Brain microvascular endothelial cell (primary cell): ENCODE measurements at regions not wholly inside any gene's neighbourhood (a gene's known extent, or its start where the extent isn't known, plus 50 kb on each side); places are given as distances from the start of the nearest gene placed in this dataset.

Experiments
- DNase-seq: peaks from one replicate; pipeline ENCODE4 v3.0.0-alpha.2; 2020
- H3K27ac ChIP-seq: fragments of 250-450 bp; sonication (Bioruptor Pico); 2 replicates; pipeline ENCODE4 v1.5.1; 2020; ENCODE audit warnings: mild to moderate bottlenecking, moderate library complexity
- H3K27me3 ChIP-seq: fragments of 250-450 bp; sonication (Bioruptor Pico); replicated peaks from 2 replicates; pipeline ENCODE4 v1.5.1; 2020; ENCODE audit warnings: mild to moderate bottlenecking
- H3K36me3 ChIP-seq: fragments of 250-450 bp; sonication (Bioruptor Pico); replicated peaks from 2 replicates; pipeline ENCODE4 v1.5.1; 2020; ENCODE audit warnings: mild to moderate bottlenecking
- H3K4me3 ChIP-seq: 2 replicates; pipeline ENCODE4 v1.5.1; 2011; ENCODE audit warnings: low read depth, mild to moderate bottlenecking, control low read depth, low read length, moderate library complexity
- in situ Hi-C: cut with HindIII; loops from 2 replicates; pipeline ENCODE4 v1.10.0; 2017; ENCODE audit warnings: low sequenced_read_pairs, low pct_ligation_motif_present
- TF ChIP-seq, protein P1 (sequence below): IDR thresholded peaks from 2 replicates; pipeline ENCODE4 v1.5.1; 2011; ENCODE audit warnings: low read depth, mild to moderate bottlenecking, moderate library complexity, low read length, control low read depth, inconsistent platforms; ENCODE audit errors: missing control alignments

- in situ Hi-C loops, result no loop called here
- H3K4me3 ChIP-seq, result no peak overlapping the region
- H3K27me3 ChIP-seq, result no peaks in the 10 kb centered on the region
- H3K36me3 ChIP-seq, result no peaks in the 10 kb centered on the region
- no peak overlapping the region for H3K27ac ChIP-seq
- TF ChIP-seq, protein P1, sequence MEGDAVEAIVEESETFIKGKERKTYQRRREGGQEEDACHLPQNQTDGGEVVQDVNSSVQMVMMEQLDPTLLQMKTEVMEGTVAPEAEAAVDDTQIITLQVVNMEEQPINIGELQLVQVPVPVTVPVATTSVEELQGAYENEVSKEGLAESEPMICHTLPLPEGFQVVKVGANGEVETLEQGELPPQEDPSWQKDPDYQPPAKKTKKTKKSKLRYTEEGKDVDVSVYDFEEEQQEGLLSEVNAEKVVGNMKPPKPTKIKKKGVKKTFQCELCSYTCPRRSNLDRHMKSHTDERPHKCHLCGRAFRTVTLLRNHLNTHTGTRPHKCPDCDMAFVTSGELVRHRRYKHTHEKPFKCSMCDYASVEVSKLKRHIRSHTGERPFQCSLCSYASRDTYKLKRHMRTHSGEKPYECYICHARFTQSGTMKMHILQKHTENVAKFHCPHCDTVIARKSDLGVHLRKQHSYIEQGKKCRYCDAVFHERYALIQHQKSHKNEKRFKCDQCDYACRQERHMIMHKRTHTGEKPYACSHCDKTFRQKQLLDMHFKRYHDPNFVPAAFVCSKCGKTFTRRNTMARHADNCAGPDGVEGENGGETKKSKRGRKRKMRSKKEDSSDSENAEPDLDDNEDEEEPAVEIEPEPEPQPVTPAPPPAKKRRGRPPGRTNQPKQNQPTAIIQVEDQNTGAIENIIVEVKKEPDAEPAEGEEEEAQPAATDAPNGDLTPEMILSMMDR, result no peak
- no peak for DNase-seq
These were observed 158.6 kb upstream of the PITRM1 start for GRCh38 chr10:3331187-3331586.

DNA sequence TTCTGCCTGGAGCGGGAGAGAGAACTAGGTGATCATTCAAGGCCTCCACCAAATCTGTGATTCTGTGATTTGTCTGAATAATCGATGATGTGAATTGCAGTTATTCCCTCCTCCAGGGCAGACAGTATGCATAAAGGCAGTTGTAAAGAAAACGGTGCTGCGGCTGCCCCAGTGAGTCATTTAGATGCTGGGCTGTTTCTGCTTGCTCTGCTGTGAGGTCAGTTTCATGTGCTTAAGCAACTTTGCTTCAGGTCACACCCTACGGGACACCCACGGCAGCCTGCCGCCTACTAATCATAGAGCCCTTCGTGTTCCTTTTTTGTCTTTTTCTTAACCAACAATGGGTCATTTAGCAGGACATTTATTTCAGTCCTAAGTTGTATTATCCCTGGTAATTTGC lies 158.1 kb upstream of the PITRM1 start:
- in situ Hi-C loops, result no loop called here
- no peak overlapping the region for H3K4me3 ChIP-seq
- no peak overlapping the region for H3K27ac ChIP-seq
- TF ChIP-seq, protein P1, result no peak
- no peaks in the 10 kb centered on the region for H3K36me3 ChIP-seq
- no peaks in the 10 kb centered on the region for H3K27me3 ChIP-seq
- DNase-seq, result peak; percentile 82

DNA sequence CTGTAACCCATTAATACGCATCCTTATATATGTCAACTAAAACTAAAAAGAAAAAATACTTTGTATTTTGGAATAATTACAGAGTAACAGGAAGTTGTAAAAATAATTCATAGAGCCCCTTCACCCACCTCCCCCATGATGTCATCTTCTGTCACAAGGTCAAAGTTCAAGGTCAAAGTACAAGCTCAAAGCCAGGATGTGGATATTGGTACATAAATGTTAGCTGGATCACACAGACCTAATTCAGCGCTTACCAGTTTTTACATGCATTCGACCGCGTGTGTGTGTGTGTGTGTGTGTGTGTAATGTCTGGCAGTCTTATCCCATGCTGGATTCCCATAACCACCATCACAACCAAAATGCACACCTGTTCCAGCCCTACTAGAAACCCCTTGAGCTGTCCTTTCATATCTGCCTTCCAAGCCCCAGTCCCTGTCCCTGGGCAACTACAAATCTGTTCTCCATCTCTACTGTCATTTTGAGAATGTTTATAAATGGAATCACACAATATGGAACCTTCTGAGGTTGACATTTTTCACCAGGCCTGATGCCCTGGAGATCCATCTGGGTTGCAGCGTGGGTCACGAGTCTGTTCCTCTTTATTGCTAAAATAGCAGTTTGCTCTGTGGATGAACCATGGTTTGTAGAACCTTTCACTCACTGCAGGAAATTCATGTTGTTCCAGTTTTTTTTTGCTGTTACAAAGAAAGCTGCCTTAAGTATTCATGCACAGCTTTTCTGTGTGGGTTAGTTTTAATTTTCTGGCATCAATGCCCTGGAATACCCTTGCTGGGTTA lies 153.6 kb upstream of the PITRM1 start:
- TF ChIP-seq, protein P1, result no peak
- H3K36me3 ChIP-seq, result no peaks in the 10 kb centered on the region
- H3K4me3 ChIP-seq, result no peak overlapping the region
- no peaks in the 10 kb centered on the region for H3K27me3 ChIP-seq
- no peak overlapping the region for H3K27ac ChIP-seq
- DNase-seq, result no peak
- in situ Hi-C loops, result no loop called here

GRCh38 chr10:3324612-3325038 lies 152.0 kb upstream of the PITRM1 start:
- no peak overlapping the region for H3K4me3 ChIP-seq
- in situ Hi-C loops, result no loop called here
- no peaks in the 10 kb centered on the region for H3K27me3 ChIP-seq
- no peaks in the 10 kb centered on the region for H3K36me3 ChIP-seq
- TF ChIP-seq, protein P1, result no peak
- no peak overlapping the region for H3K27ac ChIP-seq
- no peak for DNase-seq

GRCh38 chr10:3323865-3324498 lies 151.4 kb upstream of the PITRM1 start:
- TF ChIP-seq, protein P1, result no peak
- in situ Hi-C loops, result no loop called here
- no peak for DNase-seq
- Histone ChIP-seq H3K36me3 (no peaks in the 10 kb centered on the region), H3K27ac (no peak overlapping the region), H3K27me3 (no peaks in the 10 kb centered on the region), H3K4me3 (no peak overlapping the region)

DNA sequence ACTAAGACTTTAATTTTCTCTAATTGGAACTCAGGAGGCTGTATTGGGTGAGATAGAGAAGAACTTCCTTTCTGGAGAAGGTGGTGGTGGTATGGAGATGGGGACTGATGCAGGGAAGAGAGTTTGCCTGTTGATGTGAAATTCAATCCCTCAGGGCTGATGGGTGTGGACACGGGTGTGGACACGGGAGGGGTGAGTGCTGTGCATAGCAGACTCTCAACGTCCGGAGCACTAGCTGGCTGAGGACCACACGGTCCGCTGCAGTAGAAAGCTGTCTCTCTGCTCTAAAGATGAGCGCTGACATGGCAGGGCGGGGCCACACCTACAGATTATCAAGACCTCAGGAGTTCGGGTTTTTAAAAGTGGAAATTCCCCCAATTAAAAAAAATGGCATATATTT lies 148.5 kb upstream of the PITRM1 start:
- DNase-seq, result no peak
- TF ChIP-seq, protein P1, result no peak
- Histone ChIP-seq H3K4me3 (no peak overlapping the region), H3K27me3 (no peaks in the 10 kb centered on the region), H3K36me3 (no peaks in the 10 kb centered on the region), H3K27ac (no peak overlapping the region)
- in situ Hi-C loops, result no loop called here
